ENCODE measurements at regions not wholly inside any gene's neighbourhood (a gene's known extent, or its start where the extent isn't known, plus 50 kb on each side); places are given as distances from the start of the nearest gene placed in this dataset.
"Not testable (repeated sequence)": the region's sequence is repeated elsewhere in the genome, so short reads cannot be mapped to it uniquely, and the experiment has no call there.

DNA sequence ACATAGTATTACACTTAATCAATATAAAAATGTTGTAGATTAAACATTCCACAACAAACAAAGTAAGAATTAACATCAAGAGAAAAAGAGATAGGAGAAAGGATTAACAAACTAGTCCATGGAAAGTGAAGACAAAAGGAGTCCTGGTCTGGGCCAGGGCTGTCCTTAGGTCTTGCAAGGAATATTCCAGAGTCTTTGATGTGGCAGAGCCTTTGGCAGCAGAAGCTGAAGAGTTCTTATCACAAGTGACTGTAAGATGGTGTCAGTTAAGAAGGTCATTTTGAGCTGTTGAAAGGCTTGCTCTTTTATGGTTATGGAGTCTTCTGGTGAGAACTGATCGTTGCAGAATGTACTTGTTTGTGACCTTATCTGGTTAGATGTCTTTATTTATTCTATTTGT lies 127.7 kb upstream of the LRRTM4 start:
- Mint-ChIP-seq H3K27me3 (no peaks in the 10 kb centered on the region), H3K4me3 (no peak overlapping the region), H3K4me1 (no peaks in the 10 kb centered on the region), H3K36me3 (no peaks in the 10 kb centered on the region), H3K9me3 (peaks cover 3 to 18% (median 8%) of the 10 kb centered on the region in 11 donors), H3K27ac (no peak overlapping the region)
- H3K9me3 ChIP-seq (ENCODE audit: control insufficient read depth in 2 of 3, low read length in 3 of 3): peaks cover 0 to 4% (median 0%) of the 10 kb centered on the region in 3 experiments
- CTCF ChIA-PET: no interaction called here
- DNase-seq: no peak
- no peaks in the 10 kb centered on the region for H3K27me3 ChIP-seq (ENCODE audit: control insufficient read depth in 2 of 2, insufficient read depth in 2 of 2, low read length in 2 of 2)
- no peak overlapping the region for H3K4me3 ChIP-seq (ENCODE audit: low read length)
- POLR2A ChIA-PET: no interaction called here
- no peak for ATAC-seq
- H3K36me3 ChIP-seq (ENCODE audit: control insufficient read depth in 2 of 3, insufficient read depth in 3 of 3, low read length in 3 of 3): no peaks in the 10 kb centered on the region
- H3K27ac ChIP-seq (ENCODE audit: low read depth, low read length): no peak overlapping the region
- intact Hi-C loops (cut with micrococcal nuclease): no loop called here
- H3K4me1 ChIP-seq (ENCODE audit: control insufficient read depth in 2 of 2, insufficient read depth in 2 of 2, low read length in 2 of 2): no peaks in the 10 kb centered on the region

DNA sequence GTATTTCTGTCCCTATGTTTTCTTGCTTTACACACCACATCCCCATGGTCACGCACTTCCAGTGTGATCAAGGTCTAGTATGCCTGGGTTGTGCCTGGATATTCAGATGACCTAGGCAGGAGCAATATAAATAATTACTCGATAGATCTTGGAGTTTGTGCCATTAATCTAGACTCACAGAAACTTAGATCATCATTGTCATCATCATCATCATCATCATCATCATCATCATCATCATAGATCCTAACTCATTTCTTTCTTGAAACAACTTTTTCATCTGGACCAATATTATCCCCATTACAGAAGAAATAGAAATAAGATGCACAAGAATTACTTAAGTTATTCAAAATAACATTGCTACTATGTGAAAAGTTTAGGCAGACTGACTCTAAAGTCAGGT lies 130.3 kb upstream of the LRRTM4 start:
- H3K4me3 Mint-ChIP-seq: no peak overlapping the region
- ATAC-seq: no peak
- no peaks in the 10 kb centered on the region for H3K27me3 Mint-ChIP-seq
- H3K9me3 Mint-ChIP-seq: peaks cover 4 to 16% (median 8%) of the 10 kb centered on the region in 11 donors
- no peaks in the 10 kb centered on the region for H3K36me3 Mint-ChIP-seq
- no peak overlapping the region for H3K27ac Mint-ChIP-seq
- Histone ChIP-seq H3K9me3 (ENCODE audit: control insufficient read depth in 2 of 3, low read length in 3 of 3) (peaks cover 0 to 8% (median 0%) of the 10 kb centered on the region in 3 experiments), H3K27me3 (ENCODE audit: control insufficient read depth in 2 of 2, insufficient read depth in 2 of 2, low read length in 2 of 2) (no peaks in the 10 kb centered on the region), H3K36me3 (ENCODE audit: control insufficient read depth in 2 of 3, insufficient read depth in 3 of 3, low read length in 3 of 3) (no peaks in the 10 kb centered on the region), H3K4me3 (ENCODE audit: low read length) (no peak overlapping the region), H3K4me1 (ENCODE audit: control insufficient read depth in 2 of 2, insufficient read depth in 2 of 2, low read length in 2 of 2) (no peaks in the 10 kb centered on the region), H3K27ac (ENCODE audit: low read depth, low read length) (no peak overlapping the region)
- ChIA-PET POLR2A (no interaction called here), CTCF (no interaction called here)
- no peak for DNase-seq
- H3K4me1 Mint-ChIP-seq: no peaks in the 10 kb centered on the region
- intact Hi-C loops (cut with micrococcal nuclease): no loop called here

DNA sequence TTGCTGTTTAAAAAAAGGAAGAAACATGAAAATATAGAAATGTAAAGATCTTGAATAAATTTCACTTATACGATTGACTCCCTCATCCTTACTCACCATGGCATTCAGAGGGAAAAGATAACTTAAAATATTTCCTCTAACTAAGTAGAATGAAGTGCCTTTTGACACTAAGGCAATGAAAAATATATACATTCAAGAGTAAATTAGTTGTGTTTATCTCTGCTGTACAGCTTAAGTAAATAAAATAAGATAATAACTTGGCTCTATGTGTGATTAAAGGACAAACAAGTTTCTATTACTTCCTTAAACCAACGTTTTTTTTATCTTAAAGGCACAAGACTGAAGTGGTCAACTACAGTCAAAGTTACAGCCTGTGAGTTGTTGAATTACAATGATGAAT lies 142.3 kb upstream of the LRRTM4 start:
- Mint-ChIP-seq H3K4me3 (no peak overlapping the region), H3K27me3 (no peaks in the 10 kb centered on the region)
- ATAC-seq: no peak

DNA sequence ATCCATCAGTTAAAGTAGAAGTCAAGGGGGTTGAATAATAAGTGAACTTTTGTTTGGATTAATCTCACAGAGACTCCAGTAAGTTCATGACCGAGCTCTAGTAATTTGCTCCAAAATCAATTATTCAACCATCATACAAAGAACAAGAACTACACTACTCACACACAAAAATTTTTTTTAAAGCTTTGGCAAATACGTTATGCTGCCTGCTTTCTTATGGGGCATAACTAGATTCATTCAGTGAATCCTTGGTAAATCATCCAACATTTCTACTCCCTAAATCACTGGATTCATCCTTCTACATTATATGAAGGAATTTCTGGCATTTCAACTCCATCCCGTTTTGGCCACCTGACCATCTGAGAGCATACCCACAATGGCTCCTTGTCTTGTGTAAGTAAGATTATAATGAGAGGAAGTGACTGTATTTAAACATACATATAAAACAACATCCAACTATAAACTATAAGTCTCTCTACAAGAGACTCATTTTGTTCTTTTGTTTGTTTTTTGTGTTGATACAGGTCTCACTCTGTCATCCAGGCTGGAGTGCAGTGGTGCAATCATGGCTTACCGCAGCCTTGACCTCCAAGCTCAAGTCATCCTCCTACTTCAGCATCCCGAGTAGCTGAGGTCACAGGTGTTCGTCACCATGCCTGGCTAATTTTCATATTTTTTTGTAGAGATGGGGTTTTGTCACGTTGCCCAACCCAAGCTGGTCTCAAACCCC lies 144.2 kb upstream of the LRRTM4 start:
- Histone ChIP-seq H3K9me3 (ENCODE audit: control insufficient read depth in 2 of 3, low read length in 3 of 3) (no peaks in the 10 kb centered on the region), H3K4me3 (ENCODE audit: low read length) (no peak overlapping the region), H3K27me3 (ENCODE audit: control insufficient read depth in 2 of 2, insufficient read depth in 2 of 2, low read length in 2 of 2) (no peaks in the 10 kb centered on the region), H3K36me3 (ENCODE audit: control insufficient read depth in 2 of 3, insufficient read depth in 3 of 3, low read length in 3 of 3) (no peaks in the 10 kb centered on the region), H3K27ac (ENCODE audit: low read depth, low read length) (no peak overlapping the region), H3K4me1 (ENCODE audit: control insufficient read depth in 2 of 2, insufficient read depth in 2 of 2, low read length in 2 of 2) (no peaks in the 10 kb centered on the region)
- POLR2A ChIA-PET: no interaction called here
- CTCF ChIA-PET: no interaction called here
- no peak overlapping the region for H3K4me3 Mint-ChIP-seq
- H3K4me1 Mint-ChIP-seq: no peaks in the 10 kb centered on the region
- H3K36me3 Mint-ChIP-seq: no peaks in the 10 kb centered on the region
- intact Hi-C loops (cut with micrococcal nuclease): no loop called here
- ATAC-seq (no peak), DNase-seq (no peak)
- H3K27me3 Mint-ChIP-seq: no peaks in the 10 kb centered on the region
- peaks cover 0 to 5% (median 0%) of the 10 kb centered on the region in 11 donors for H3K9me3 Mint-ChIP-seq
- H3K27ac Mint-ChIP-seq: no peak overlapping the region

More for the DNA sequence above, 142.3 kb upstream of the LRRTM4 start:
- Mint-ChIP-seq H3K27ac (no peak overlapping the region), H3K4me1 (no peaks in the 10 kb centered on the region), H3K9me3 (peaks cover 0 to 12% (median 5%) of the 10 kb centered on the region in 11 donors), H3K36me3 (no peaks in the 10 kb centered on the region)
- H3K27me3 ChIP-seq (ENCODE audit: control insufficient read depth in 2 of 2, insufficient read depth in 2 of 2, low read length in 2 of 2): no peaks in the 10 kb centered on the region
- no peak overlapping the region for H3K4me3 ChIP-seq (ENCODE audit: low read length)
- CTCF ChIA-PET: no interaction called here
- H3K27ac ChIP-seq (ENCODE audit: low read depth, low read length): no peak overlapping the region
- no peaks in the 10 kb centered on the region for H3K4me1 ChIP-seq (ENCODE audit: control insufficient read depth in 2 of 2, insufficient read depth in 2 of 2, low read length in 2 of 2)
- no peaks in the 10 kb centered on the region for H3K9me3 ChIP-seq (ENCODE audit: control insufficient read depth in 2 of 3, low read length in 3 of 3)
- no peak for DNase-seq
- POLR2A ChIA-PET: no interaction called here
- intact Hi-C loops (cut with micrococcal nuclease): no loop called here
- no peaks in the 10 kb centered on the region for H3K36me3 ChIP-seq (ENCODE audit: control insufficient read depth in 2 of 3, insufficient read depth in 3 of 3, low read length in 3 of 3)

DNA sequence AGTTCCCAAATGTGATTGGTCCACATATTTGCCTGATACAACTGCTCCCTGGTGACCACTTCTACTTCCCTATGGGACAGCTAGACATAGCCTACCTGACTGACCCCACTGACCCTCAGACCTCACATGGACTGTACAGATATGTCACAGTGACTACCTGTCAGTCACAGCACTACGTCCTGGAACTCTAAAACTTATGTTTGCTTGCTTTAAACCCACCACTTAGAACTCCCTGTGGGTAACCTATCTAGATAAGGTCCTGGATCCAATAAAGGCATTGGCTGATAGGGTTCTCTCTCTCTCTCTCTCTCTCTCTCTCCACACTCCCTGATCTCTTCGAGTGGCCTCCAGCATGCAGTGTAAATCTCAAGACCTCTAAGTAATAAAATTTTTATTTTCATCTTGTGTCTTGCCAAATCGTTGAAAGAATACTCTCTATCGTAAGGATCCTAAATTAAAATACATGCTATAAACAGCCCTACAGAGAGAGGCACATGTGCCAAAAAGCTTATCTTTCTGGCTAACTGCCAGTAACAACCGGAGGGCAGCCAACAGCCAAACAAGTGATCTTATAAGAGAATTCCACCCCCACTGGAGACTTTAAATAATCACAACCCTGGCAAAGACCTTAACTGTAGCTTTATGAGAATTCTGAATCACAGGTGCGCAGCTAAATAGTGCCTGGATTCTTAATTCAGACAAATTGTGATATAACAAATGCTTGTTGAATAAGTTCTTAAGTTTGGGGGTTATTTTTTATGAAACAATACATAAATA lies 162.6 kb upstream of the LRRTM4 start:
- H3K9me3 ChIP-seq (ENCODE audit: control insufficient read depth in 2 of 3, low read length in 3 of 3); H3K27me3 Mint-ChIP-seq; H3K4me1 Mint-ChIP-seq; H3K27me3 ChIP-seq (ENCODE audit: control insufficient read depth in 2 of 2, insufficient read depth in 2 of 2, low read length in 2 of 2); H3K4me3 ChIP-seq (ENCODE audit: low read length); H3K4me3 Mint-ChIP-seq; intact Hi-C loops (cut with micrococcal nuclease); H3K36me3 ChIP-seq (ENCODE audit: control insufficient read depth in 2 of 3, insufficient read depth in 3 of 3, low read length in 3 of 3); ATAC-seq; H3K36me3 Mint-ChIP-seq; DNase-seq; H3K9me3 Mint-ChIP-seq; H3K27ac ChIP-seq (ENCODE audit: low read depth, low read length); CTCF ChIA-PET; POLR2A ChIA-PET; H3K4me1 ChIP-seq (ENCODE audit: control insufficient read depth in 2 of 2, insufficient read depth in 2 of 2, low read length in 2 of 2); H3K27ac Mint-ChIP-seq: not testable (repeated sequence)

DNA sequence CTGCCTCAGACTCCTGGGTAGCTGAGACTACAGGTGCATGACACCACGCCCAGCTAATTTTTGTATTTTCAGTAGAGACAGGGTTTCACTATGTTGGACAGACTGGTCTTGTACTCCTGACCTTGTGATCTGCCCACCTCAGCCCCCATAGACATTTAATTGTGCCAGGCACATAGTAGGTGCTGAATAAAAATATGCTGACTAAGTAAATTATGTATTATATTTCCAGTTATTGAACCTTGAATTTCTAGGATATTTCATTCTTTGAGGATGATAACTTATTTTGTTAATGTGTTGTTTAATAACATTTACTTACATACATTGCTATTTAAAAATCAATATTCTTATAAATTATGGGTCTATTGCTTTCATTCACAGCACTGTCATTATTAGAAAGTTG lies 190.4 kb upstream of the LRRTM4 start:
- Mint-ChIP-seq H3K4me1 (no peaks in the 10 kb centered on the region), H3K27me3 (no peaks in the 10 kb centered on the region), H3K4me3 (no peak overlapping the region), H3K9me3 (peaks cover 0 to 5% (median 2%) of the 10 kb centered on the region in 11 donors), H3K36me3 (no peaks in the 10 kb centered on the region), H3K27ac (no peak overlapping the region)
- Histone ChIP-seq H3K4me3 (ENCODE audit: low read length) (no peak overlapping the region), H3K36me3 (ENCODE audit: control insufficient read depth in 2 of 3, insufficient read depth in 3 of 3, low read length in 3 of 3) (no peaks in the 10 kb centered on the region), H3K9me3 (ENCODE audit: control insufficient read depth in 2 of 3, low read length in 3 of 3) (no peaks in the 10 kb centered on the region), H3K27ac (ENCODE audit: low read depth, low read length) (no peak overlapping the region), H3K27me3 (ENCODE audit: control insufficient read depth in 2 of 2, insufficient read depth in 2 of 2, low read length in 2 of 2) (no peaks in the 10 kb centered on the region), H3K4me1 (ENCODE audit: control insufficient read depth in 2 of 2, insufficient read depth in 2 of 2, low read length in 2 of 2) (no peaks in the 10 kb centered on the region)
- ATAC-seq: no peak
- ChIA-PET POLR2A (no interaction called here), CTCF (no interaction called here)
- intact Hi-C loops (cut with micrococcal nuclease): no loop called here
- no peak for DNase-seq

DNA sequence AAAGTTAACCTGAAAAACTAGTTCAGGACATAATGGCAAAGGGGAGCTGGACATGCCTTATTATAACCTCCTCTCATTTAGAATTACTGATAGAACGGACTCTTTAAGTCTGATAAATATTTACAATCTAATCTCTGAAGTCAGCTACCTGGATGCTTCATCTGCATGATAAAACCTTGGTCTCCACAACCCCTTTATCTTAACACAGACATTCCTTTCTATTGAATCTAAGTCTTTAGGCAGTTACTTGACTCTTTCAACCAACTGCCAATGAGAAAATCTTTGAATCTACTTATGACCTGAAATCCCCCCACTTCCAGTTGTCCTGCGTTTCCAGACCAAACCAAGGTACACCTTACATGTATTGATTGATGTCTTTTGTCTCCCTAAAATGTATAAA lies 191.2 kb upstream of the LRRTM4 start:
- Histone ChIP-seq H3K27me3 (ENCODE audit: control insufficient read depth in 2 of 2, insufficient read depth in 2 of 2, low read length in 2 of 2) (no peaks in the 10 kb centered on the region), H3K27ac (ENCODE audit: low read depth, low read length) (no peak overlapping the region), H3K9me3 (ENCODE audit: control insufficient read depth in 2 of 3, low read length in 3 of 3) (no peaks in the 10 kb centered on the region), H3K4me1 (ENCODE audit: control insufficient read depth in 2 of 2, insufficient read depth in 2 of 2, low read length in 2 of 2) (no peaks in the 10 kb centered on the region), H3K4me3 (ENCODE audit: low read length) (no peak overlapping the region), H3K36me3 (ENCODE audit: control insufficient read depth in 2 of 3, insufficient read depth in 3 of 3, low read length in 3 of 3) (no peaks in the 10 kb centered on the region)
- ChIA-PET POLR2A (no interaction called here), CTCF (no interaction called here)
- H3K36me3 Mint-ChIP-seq: no peaks in the 10 kb centered on the region
- H3K9me3 Mint-ChIP-seq: peaks cover 0 to 5% (median 2%) of the 10 kb centered on the region in 11 donors
- intact Hi-C loops (cut with micrococcal nuclease): no loop called here
- H3K4me1 Mint-ChIP-seq: no peaks in the 10 kb centered on the region
- no peak overlapping the region for H3K27ac Mint-ChIP-seq
- no peaks in the 10 kb centered on the region for H3K27me3 Mint-ChIP-seq
- no peak for DNase-seq
- no peak overlapping the region for H3K4me3 Mint-ChIP-seq
- ATAC-seq: no peak
